A673 (cell line): ENCODE measurements at regions not wholly inside any gene's neighbourhood (a gene's known extent, or its start where the extent isn't known, plus 50 kb on each side); places are given as distances from the start of the nearest gene placed in this dataset.

Source experiments
- CTCF ChIP-seq: fragments of 300-800, 200-600 bp; sonication (generic); conservative IDR thresholded peaks from 2 replicates; pipeline ENCODE4 v1.5.1; 2017; ENCODE audit warnings: low read depth, mild to moderate bottlenecking, antibody characterized with exemption, low read length, moderate library complexity, mixed read lengths
- EZH2 ChIP-seq: fragments of 200-600 bp; sonication (generic); IDR thresholded peaks from 2 replicates; pipeline ENCODE4 v1.6.1; 2017; ENCODE audit warnings: borderline replicate concordance, low read depth, mild to moderate bottlenecking, mixed read lengths, antibody characterized with exemption, low read length; ENCODE audit not compliant: poor library complexity, severe bottlenecking

- TF ChIP-seq CTCF (no peak), EZH2 (no peak)
Observed at GRCh38 chr5:160488394-160489325, 67.0 kb downstream of the PTTG1 start.
